Muscle layer of colon (tissue), 2 donors: ENCODE measurements at regions not wholly inside any gene's neighbourhood (a gene's known extent, or its start where the extent isn't known, plus 50 kb on each side); places are given as distances from the start of the nearest gene placed in this dataset.

ENCODE experiments used
- H3K27ac ChIP-seq: one replicate; pipeline ENCODE4 v1.7.0; 2013; ENCODE audit warnings: low read depth, mild to moderate bottlenecking, low read length, moderate library complexity
- H3K27me3 ChIP-seq, 2 donors: one replicate each; pipeline ENCODE4 v1.7.0; 2013; ENCODE audit warnings: low read length in 2 of 2, mild to moderate bottlenecking in 2 of 2; ENCODE audit not compliant: insufficient read depth in 2 of 2, control insufficient read depth in 1 of 2
- H3K36me3 ChIP-seq: one replicate; pipeline ENCODE4 v1.7.0; 2013; ENCODE audit warnings: mild to moderate bottlenecking, low read length; ENCODE audit not compliant: insufficient read depth
- H3K4me1 ChIP-seq: one replicate; pipeline ENCODE4 v1.7.0; 2013; ENCODE audit warnings: mild to moderate bottlenecking, low read length; ENCODE audit not compliant: insufficient read depth
- H3K4me3 ChIP-seq, 2 donors: one replicate each; pipeline ENCODE4 v1.7.0; 2013; ENCODE audit warnings: low read length in 2 of 2, low read depth in 1 of 2, mild to moderate bottlenecking in 1 of 2, moderate library complexity in 1 of 2
- H3K9ac ChIP-seq: one replicate; pipeline ENCODE4 v1.7.0; 2013; ENCODE audit warnings: low read length
- H3K9me3 ChIP-seq: one replicate; pipeline ENCODE4 v1.7.0; 2013; ENCODE audit warnings: mild to moderate bottlenecking, low read length
- donor health status: abdominal sarcoma.
- donor health status: Adenocarcinoma of cecum.

DNA sequence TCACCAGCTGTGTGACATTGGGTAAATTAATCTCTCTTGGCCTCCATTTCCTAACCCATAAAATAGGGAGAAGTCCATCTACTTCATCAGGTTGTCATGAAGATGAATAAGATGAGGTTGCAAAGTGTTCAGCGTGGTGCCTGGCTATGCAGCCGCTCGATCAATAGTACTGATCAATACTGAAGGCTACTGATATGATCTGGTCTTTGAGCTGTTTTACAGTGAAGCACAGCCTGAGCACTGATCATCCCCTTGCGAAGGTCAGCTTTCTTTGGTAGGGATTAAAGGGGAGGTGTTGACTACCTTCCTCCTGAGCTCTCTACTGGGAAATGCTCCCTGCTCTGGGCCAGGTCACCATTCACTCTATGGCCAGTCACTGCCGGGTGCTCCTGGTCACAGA is 108.4 kb upstream of the NOCT start:
- H3K4me3 ChIP-seq: no peak overlapping the region
- H3K9me3 ChIP-seq: no peaks in the 10 kb centered on the region
- H3K36me3 ChIP-seq: no peaks in the 10 kb centered on the region
- no peak overlapping the region for H3K9ac ChIP-seq
- no peak overlapping the region for H3K27ac ChIP-seq
- peaks cover 22% of the 10 kb centered on the region for H3K4me1 ChIP-seq
- H3K27me3 ChIP-seq: no peaks in the 10 kb centered on the region

DNA sequence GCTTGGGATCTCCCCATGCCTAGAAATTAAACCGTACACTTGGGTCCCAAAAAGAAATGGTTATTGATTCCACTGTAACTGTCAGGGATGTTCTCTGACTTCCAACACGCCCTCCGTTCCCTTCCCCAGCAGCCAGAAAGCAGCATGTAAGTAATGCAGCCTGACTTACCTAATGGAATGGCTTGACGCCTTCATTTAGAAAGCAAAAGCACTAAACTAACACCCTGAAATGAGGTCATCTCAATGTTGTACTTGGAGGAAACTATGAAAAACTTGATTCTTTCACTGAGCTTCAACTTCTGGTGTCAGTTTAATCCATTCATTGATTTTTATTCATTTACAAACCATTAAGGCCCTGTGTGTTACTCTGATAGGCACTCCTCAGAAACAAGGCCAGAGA is 110.8 kb upstream of the NOCT start:
- no peaks in the 10 kb centered on the region for H3K9me3 ChIP-seq

GRCh38 chr4:138903185-138903584 is 112.4 kb upstream of the NOCT start:
- no peaks in the 10 kb centered on the region for H3K36me3 ChIP-seq
- no peaks in the 10 kb centered on the region for H3K4me1 ChIP-seq
- no peak overlapping the region for H3K27ac ChIP-seq
- no peak overlapping the region for H3K4me3 ChIP-seq
- no peak overlapping the region for H3K9ac ChIP-seq
- no peaks in the 10 kb centered on the region for H3K9me3 ChIP-seq
- H3K27me3 ChIP-seq: no peaks in the 10 kb centered on the region

More for the DNA sequence above, 110.8 kb upstream of the NOCT start:
- Histone ChIP-seq H3K9ac (no peak overlapping the region), H3K4me1 (no peaks in the 10 kb centered on the region), H3K4me3 (no peak overlapping the region), H3K36me3 (no peaks in the 10 kb centered on the region), H3K27ac (no peak overlapping the region), H3K27me3 (no peaks in the 10 kb centered on the region)

DNA sequence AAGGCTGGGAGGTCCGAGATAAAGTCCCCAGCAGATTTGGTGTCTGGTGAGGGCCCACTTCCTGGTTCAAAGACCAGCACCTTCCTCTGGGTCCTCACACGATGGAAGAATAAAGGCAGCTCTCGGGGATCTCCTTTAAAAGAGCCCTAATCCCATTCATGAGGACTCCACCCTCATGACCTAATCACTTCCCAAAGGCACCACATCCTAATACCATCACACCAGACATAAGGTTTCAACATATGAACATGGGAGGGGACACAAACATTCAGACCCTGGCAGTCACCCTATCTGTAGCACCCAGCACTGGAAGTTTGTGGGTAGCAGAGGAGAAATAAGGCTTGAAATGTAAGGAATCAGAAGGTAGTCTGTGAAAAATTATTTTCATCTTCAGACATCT is 112.9 kb upstream of the NOCT start:
- no peak overlapping the region for H3K27ac ChIP-seq
- no peak overlapping the region for H3K9ac ChIP-seq
- H3K9me3 ChIP-seq: no peaks in the 10 kb centered on the region
- H3K36me3 ChIP-seq: no peaks in the 10 kb centered on the region
- no peaks in the 10 kb centered on the region for H3K4me1 ChIP-seq
- no peaks in the 10 kb centered on the region for H3K27me3 ChIP-seq
- no peak overlapping the region for H3K4me3 ChIP-seq

DNA sequence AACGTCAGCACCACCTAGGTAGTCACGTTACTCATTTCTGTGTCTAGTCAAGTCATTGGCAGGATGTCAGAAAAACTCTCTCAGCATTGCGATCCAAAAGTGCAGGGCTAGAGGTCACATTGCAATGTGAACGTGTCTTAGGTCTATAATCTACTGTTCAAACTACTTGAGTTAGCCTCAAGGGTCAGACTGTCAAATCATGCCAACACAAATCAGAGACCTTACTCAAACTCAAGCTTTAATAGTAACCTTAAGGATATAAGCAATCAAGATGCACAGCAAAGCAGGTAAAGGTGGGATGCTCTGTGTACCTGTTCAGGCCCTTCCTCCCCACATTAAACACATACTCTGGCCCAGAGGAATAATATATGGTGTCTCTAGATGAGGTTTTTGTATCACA is 114.4 kb upstream of the NOCT start:
- no peaks in the 10 kb centered on the region for H3K36me3 ChIP-seq
- no peak overlapping the region for H3K27ac ChIP-seq
- H3K4me3 ChIP-seq: no peak overlapping the region
- H3K4me1 ChIP-seq: no peaks in the 10 kb centered on the region
- no peaks in the 10 kb centered on the region for H3K27me3 ChIP-seq
- H3K9me3 ChIP-seq: no peaks in the 10 kb centered on the region
- no peak overlapping the region for H3K9ac ChIP-seq

DNA sequence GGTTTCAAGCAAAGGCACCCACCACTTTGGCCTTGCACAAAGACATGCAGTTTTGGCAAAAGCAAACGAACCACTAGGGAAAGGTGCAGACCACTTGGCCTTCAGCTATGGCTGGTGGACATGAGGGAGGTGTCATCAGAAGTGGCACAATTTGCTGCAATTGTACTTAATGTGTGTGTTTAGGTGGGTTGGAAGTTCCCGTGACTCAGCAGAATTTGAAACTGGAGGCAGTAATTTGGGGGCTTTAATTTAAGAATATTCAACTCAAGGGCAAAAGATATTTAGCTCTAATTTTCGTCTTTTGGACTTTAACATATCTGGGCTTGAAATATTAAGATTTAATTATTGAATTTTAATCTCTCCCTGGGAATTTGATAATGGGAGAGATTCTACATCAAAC is 115.6 kb upstream of the NOCT start:
- Histone ChIP-seq H3K36me3 (no peaks in the 10 kb centered on the region), H3K27me3 (no peaks in the 10 kb centered on the region), H3K9me3 (no peaks in the 10 kb centered on the region), H3K4me1 (no peaks in the 10 kb centered on the region), H3K4me3 (no peak overlapping the region), H3K27ac (no peak overlapping the region), H3K9ac (no peak overlapping the region)

DNA sequence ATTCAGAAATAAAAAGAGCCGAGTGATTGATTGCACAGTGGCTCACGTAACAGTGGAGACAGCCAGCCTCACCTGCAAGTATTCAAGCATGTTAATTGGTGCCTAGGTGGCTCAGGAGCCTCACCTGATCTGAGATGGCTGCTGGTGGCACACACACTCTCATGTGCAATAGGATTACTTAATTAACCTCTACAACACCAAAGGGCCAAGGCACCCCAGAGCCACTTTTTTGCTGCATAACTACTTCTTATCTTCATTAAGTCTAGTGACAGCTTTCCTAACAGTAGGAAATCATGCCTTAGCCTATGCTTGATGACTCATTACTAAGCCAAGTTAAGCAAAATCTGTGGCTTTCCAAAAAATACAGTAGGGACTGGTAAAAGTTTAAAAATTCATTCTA is 117.3 kb upstream of the NOCT start:
- Histone ChIP-seq H3K9ac (no peak overlapping the region), H3K27me3 (no peaks in the 10 kb centered on the region), H3K9me3 (no peaks in the 10 kb centered on the region), H3K4me3 (no peak overlapping the region), H3K36me3 (no peaks in the 10 kb centered on the region), H3K4me1 (no peaks in the 10 kb centered on the region), H3K27ac (no peak overlapping the region)

GRCh38 chr4:138897811-138898226 is 117.8 kb upstream of the NOCT start:
- Histone ChIP-seq H3K36me3 (no peaks in the 10 kb centered on the region), H3K4me1 (no peaks in the 10 kb centered on the region), H3K27ac (no peak overlapping the region)

DNA sequence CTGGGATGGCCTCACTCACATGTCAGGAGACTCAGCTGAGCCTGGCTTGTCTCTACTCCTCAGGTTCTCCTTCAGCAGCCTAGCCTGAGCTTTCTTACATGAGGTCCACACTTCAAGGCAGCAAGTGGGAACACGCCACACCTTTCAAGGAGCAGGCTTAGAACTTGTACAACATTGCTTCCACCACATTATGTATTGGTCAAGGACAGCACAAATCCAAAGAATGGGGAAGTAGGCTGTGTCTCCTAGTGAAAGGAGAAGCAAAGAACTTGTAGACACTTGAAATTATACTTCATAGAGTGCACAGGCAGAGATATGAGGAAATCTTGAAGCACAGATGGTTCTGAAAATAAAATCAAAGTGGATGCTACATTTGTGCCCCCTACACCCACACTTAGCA is 120.9 kb upstream of the NOCT start:
- H3K27me3 ChIP-seq: no peaks in the 10 kb centered on the region
- no peak overlapping the region for H3K27ac ChIP-seq
- no peaks in the 10 kb centered on the region for H3K4me1 ChIP-seq

More at GRCh38 chr4:138897811-138898226, 117.8 kb upstream of the NOCT start:
- H3K9me3 ChIP-seq: no peaks in the 10 kb centered on the region
- no peaks in the 10 kb centered on the region for H3K27me3 ChIP-seq
- no peak overlapping the region for H3K9ac ChIP-seq
- no peak overlapping the region for H3K4me3 ChIP-seq

DNA sequence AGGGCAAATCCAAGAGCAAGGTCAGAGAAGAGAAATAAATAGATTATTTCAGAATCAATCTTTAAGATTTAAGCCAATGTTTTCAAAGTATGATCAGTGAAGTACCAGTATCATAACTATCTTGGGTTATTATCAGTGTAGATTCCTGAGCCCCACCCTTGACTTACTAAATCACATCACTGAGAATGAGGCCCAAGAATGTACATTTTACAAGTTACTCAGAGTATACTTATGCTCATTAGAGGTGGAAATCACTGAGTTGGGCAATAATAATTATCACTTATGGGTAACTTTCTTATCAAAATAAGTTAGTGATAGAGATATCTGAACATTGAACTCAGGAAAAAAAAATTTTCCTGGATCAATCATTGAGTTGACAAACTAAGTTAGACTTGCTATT is 121.6 kb upstream of the NOCT start:
- no peaks in the 10 kb centered on the region for H3K9me3 ChIP-seq
- no peaks in the 10 kb centered on the region for H3K4me1 ChIP-seq
- no peak overlapping the region for H3K4me3 ChIP-seq
- no peak overlapping the region for H3K9ac ChIP-seq
- H3K27me3 ChIP-seq: no peaks in the 10 kb centered on the region
- H3K27ac ChIP-seq: no peak overlapping the region
- H3K36me3 ChIP-seq: no peaks in the 10 kb centered on the region

More for the DNA sequence above, 120.9 kb upstream of the NOCT start:
- Histone ChIP-seq H3K36me3 (no peaks in the 10 kb centered on the region), H3K4me3 (no peak overlapping the region), H3K9ac (no peak overlapping the region), H3K9me3 (no peaks in the 10 kb centered on the region)

- H3K27ac ChIP-seq: no peak overlapping the region
Measured at GRCh38 chr4:138892483-138893407, 122.8 kb upstream of the NOCT start.

DNA sequence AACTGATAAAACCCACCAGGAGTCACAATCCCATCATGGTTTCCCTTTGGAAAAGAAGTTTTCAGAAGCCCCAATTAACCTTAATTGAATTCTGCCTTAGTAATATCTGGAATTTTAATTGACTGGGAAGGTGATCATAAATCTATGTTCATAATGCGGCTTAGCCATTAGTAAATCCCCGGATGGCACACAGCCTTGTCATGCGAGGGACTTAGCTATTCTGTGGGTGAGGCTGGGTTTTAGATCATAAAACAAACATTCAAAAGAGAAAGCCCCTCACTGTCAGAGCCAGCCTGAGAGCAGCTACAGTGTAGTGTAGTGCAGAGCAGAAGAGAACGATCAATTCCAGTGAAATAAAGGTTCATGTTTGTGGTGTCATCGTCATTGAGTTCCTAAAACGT is 124.0 kb upstream of the NOCT start:
- H3K9me3 ChIP-seq: no peaks in the 10 kb centered on the region
- no peaks in the 10 kb centered on the region for H3K4me1 ChIP-seq
- no peak overlapping the region for H3K27ac ChIP-seq
- H3K36me3 ChIP-seq: no peaks in the 10 kb centered on the region
- H3K27me3 ChIP-seq: no peaks in the 10 kb centered on the region
- no peak overlapping the region for H3K9ac ChIP-seq
- H3K4me3 ChIP-seq: no peak overlapping the region

More at GRCh38 chr4:138892483-138893407, 122.8 kb upstream of the NOCT start:
- Histone ChIP-seq H3K27me3 (no peaks in the 10 kb centered on the region), H3K9ac (no peak overlapping the region), H3K36me3 (no peaks in the 10 kb centered on the region), H3K4me3 (no peak overlapping the region), H3K4me1 (no peaks in the 10 kb centered on the region), H3K9me3 (no peaks in the 10 kb centered on the region)
